Epithelial cell of proximal tubule (primary cell): ENCODE measurements at regions not wholly inside any gene's neighbourhood (a gene's known extent, or its start where the extent isn't known, plus 50 kb on each side); places are given as distances from the start of the nearest gene placed in this dataset.

ENCODE experiments used
- DNase-seq: peaks from one replicate; pipeline ENCODE4 v3.0.0-alpha.2; 2011; ENCODE audit warnings: low read depth
- H3K4me3 ChIP-seq: 2 replicates; pipeline ENCODE4 v1.5.1; 2011; ENCODE audit warnings: low read depth, mild to moderate bottlenecking, low read length
- TF ChIP-seq, protein P1 (sequence below): conservative IDR thresholded peaks from 2 replicates; pipeline ENCODE4 v1.5.1; 2012; ENCODE audit warnings: low read depth, mild to moderate bottlenecking, low read length

DNA sequence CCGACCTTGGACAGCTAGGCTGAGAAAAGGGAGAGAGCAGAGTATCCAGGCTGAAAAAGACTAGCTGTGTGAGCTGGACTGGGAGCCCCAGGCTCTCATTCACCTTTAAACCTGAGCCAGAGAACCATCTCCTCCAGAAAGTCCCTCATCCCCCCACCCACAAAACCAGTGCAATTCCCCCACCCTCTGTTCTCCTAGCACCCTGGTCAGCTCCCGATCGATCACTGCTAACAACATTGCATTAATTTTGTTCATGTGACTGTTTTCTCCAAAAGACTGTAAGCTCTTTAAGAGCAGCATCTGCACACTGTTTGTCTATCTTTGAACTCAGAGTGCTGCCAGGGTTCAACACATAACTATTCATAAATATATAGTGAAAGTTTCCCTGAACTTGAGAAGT is 67.1 kb upstream of the NFASC start:
- TF ChIP-seq, protein P1, sequence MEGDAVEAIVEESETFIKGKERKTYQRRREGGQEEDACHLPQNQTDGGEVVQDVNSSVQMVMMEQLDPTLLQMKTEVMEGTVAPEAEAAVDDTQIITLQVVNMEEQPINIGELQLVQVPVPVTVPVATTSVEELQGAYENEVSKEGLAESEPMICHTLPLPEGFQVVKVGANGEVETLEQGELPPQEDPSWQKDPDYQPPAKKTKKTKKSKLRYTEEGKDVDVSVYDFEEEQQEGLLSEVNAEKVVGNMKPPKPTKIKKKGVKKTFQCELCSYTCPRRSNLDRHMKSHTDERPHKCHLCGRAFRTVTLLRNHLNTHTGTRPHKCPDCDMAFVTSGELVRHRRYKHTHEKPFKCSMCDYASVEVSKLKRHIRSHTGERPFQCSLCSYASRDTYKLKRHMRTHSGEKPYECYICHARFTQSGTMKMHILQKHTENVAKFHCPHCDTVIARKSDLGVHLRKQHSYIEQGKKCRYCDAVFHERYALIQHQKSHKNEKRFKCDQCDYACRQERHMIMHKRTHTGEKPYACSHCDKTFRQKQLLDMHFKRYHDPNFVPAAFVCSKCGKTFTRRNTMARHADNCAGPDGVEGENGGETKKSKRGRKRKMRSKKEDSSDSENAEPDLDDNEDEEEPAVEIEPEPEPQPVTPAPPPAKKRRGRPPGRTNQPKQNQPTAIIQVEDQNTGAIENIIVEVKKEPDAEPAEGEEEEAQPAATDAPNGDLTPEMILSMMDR = no peak
- no peak for DNase-seq
- no peak overlapping the region for H3K4me3 ChIP-seq

DNA sequence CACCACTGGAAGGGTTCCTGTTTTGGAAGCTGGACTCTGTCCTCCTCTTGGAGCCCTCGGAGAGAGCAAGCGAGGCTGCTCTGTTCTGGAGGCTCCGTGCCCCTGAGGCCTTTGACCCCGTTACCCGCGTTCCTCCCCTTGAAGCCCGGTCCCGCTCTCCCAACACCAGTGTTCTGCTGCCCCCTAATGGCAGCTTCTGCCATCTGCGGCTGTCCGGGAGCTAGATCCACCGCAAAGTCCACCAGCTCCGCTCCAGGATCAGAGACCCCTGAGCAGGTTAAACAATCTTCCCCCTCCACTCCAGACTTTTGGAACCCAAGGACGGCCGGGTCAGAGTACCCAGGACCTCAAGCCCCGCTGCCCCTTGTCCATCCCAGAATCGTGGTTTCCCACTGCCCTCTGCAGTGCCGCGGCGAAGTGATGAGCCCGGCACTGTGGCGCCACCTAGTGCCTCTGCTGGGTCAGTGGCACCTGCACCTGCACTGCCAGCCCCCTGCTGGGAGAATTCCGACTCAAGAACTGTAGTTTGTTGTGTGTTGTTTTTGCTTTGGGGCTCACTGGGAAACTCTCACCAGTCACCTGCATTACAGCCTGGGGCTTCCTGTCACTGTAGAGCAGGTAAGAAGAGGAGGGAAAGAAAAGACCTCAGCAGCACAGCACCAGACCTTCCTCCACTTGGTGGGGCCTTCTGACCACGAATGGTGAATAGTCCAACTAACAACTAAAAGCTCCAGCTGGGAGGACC is 63.5 kb upstream of the NFASC start:
- peak overlapping the region; percentile 54 for H3K4me3 ChIP-seq
- TF ChIP-seq, protein P1 = peak; percentile 96
- no peak for DNase-seq

DNA sequence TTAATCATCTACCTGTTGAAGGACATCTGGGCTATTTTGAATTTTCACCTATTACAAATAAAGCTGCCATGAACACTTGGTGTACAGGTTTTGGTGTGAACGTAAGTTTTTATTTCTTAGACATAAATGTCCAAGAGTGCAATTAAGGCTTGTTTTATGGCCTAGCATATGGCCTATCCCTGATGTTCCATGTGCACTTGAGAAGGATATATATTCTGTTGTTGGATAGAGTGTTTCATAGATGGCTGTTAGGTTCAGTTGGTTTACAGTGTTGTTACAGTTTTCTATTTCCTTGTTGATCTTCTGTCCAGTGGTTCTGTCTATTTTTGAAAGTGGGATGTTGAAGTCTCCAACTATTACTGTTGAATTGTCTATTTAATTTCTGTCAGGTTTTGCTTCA is 61.2 kb upstream of the NFASC start:
- no peak for DNase-seq
- no peak overlapping the region for H3K4me3 ChIP-seq
- TF ChIP-seq, protein P1 = no peak

DNA sequence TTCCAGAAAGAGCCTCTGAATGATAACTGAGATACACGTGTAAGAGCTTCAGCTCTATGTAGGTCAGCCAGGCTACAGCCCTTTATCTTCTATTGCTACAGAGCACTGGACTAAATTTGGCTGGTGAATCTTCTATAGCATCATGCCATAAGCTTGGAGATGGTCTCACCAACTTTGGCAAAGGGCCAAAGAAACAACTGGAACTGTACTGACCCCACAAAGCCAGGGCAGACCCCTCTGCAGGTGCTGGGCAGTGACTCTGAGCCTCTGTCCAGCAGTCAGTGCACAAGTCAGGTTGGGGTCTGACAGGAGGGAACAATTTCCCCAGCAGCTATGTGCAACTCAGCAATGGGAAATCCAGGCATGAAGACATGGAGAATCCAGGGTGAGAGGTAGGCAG is 57.8 kb upstream of the NFASC start:
- H3K4me3 ChIP-seq = no peak overlapping the region
- TF ChIP-seq, protein P1 = no peak
- no peak for DNase-seq

DNA sequence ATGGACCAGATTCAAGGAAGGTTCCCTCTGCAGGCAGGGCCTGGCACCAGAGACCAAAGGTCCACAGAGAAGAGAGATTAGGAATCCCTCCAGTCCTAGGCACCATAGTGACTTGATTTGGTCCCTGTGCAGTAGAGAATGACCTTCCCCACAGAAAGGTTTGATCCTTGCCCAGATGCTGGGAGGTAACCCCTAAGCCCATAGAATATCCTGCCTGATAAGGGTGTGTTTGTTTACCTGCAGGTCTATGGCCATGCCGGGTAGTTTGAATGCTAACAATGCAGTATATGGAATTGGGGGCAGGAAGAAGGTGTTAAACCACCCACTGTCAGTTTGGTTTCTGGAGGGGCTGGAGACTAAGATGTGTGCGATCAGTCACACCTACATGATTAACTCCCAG is 57.1 kb upstream of the NFASC start:
- TF ChIP-seq, protein P1 = no peak
- DNase-seq = no peak

DNA sequence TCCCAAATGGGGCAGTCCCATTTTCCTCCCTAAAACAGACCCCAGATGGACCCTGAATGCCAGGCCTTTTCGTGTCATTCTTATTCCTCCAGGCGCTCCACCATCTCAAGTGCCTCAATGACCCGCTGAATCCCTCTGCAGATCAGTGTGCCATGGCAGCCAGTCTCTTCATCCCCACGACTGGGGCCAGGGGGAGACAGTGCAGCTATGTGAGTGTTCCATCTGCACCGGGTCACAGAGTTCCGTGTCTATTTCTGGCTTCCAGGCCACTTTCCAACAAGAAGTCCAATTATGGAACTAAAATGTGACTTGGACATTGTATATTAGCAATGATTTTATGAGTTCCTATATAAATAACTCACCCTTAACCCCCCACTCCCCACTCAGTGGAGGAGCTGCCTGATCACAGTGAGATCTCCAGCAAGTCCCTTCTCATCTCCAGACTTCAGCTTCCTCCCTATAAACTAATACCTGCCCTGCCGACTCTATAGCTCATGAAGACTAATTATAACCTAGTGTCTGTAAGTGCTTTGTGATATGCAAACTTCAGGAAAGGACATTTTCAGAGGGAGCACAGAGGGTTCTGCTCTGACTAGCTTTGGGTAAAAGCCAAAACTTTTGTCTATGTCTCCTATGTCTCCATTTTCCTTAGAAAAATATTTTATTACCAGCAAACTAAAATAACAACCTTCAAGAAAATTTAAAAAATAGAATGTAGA is 56.3 kb upstream of the NFASC start:
- no peak overlapping the region for H3K4me3 ChIP-seq
- no peak for DNase-seq
- TF ChIP-seq, protein P1 = no peak

More for the DNA sequence above, 57.1 kb upstream of the NFASC start:
- H3K4me3 ChIP-seq = no peak overlapping the region
